HepG2 (cell line): ENCODE measurements at regions not wholly inside any gene's neighbourhood (a gene's known extent, or its start where the extent isn't known, plus 50 kb on each side); places are given as distances from the start of the nearest gene placed in this dataset.

Source experiments
- ATAC-seq: fragments of 200-7000 bp; cut with Tn5 transposase; 3 replicates; pipeline ENCODE4 v1.9.1; 2020; ENCODE audit warnings: mild to moderate bottlenecking, moderate library complexity
- BruUV-seq: library from RNA; stranded (reverse); fragments of 400-500 nt; replicated peaks from 2 replicates; lab custom pipeline; 2021; lab: Mats Ljungman, UMichigan
- CTCF ChIA-PET: fragments of 300-600 bp; formaldehyde crosslinking; extraction: SDS; loops from one replicate; lab custom pipeline; 2021; ENCODE audit warnings: low total read pairs, inconsistent platforms, low intra/inter-chr PET ratio; lab: Yijun Ruan, JAX
- POLR2A ChIA-PET: fragments of 350-600 bp; sonication (Branson Sonifier 250); formaldehyde crosslinking; loops from one replicate; lab custom pipeline; 2020; ENCODE audit warnings: antibody characterized with exemption, inconsistent platforms; lab: Yijun Ruan, JAX
- DNase-seq: peaks from one replicate; pipeline ENCODE4 v3.0.0-alpha.2; 2015; ENCODE audit warnings: low spot score
- FAIRE-seq: peaks from 3 replicates; lab custom pipeline; 2011; peaks lifted over from hg19 to GRCh38; lab: Jason Lieb, UNC
- H2AFZ ChIP-seq: one replicate; pipeline ENCODE4 v1.6.1; 2011; ENCODE audit warnings: low read length, inconsistent platforms
- H3K27ac ChIP-seq: fragments of 300-600 bp; 3 replicates; pipeline ENCODE4 v1.8.0; 2011; ENCODE audit warnings: mixed run types, mild to moderate bottlenecking, mixed read lengths, low read length, inconsistent platforms; ENCODE audit not compliant: insufficient read depth; ENCODE audit errors: extremely low read length
- H3K27me3 ChIP-seq, 2 experiments: fragments of 200-600 bp in 1 of 2; 2 replicates in 1 of 2; 3 replicates in 1 of 2; pipeline versions ENCODE4 v1.6.0 to v1.8.0; 2011; ENCODE audit warnings: low read length in 2 of 2, mild to moderate bottlenecking in 2 of 2, moderate library complexity in 2 of 2, inconsistent platforms in 1 of 2; ENCODE audit not compliant: insufficient read depth in 2 of 2, control insufficient read depth in 1 of 2
- H3K36me3 ChIP-seq, 2 experiments: fragments of 200-600 bp in 1 of 2; replicated peaks in 1 of 2; 2 replicates in 1 of 2; 3 replicates in 1 of 2; pipeline versions ENCODE4 v1.5.1 to v1.8.0; 2011; ENCODE audit warnings: low read length in 2 of 2, inconsistent platforms in 1 of 2; ENCODE audit not compliant: insufficient read depth in 2 of 2, control insufficient read depth in 1 of 2
- H3K4me1 ChIP-seq: 2 replicates; pipeline ENCODE4 v1.5.1; 2012; ENCODE audit warnings: low read length, inconsistent platforms; ENCODE audit not compliant: insufficient read depth
- H3K4me2 ChIP-seq: 2 replicates; pipeline ENCODE4 v1.6.0; 2011; ENCODE audit warnings: low read depth, low read length, inconsistent platforms
- H3K4me3 ChIP-seq, 3 experiments: fragments of 200-600 bp in 1 of 3; sonication (generic), shearing (Covaris generic) in 1 of 3; replicated peaks in 1 of 3; 2 replicates each; pipeline ENCODE4 v1.5.1; 2011 to 2016; ENCODE audit warnings: low read length in 3 of 3, inconsistent platforms in 2 of 3, low read depth in 2 of 3, mild to moderate bottlenecking in 2 of 3, control low read depth in 1 of 3, mixed read lengths in 1 of 3; ENCODE audit not compliant: insufficient read depth in 1 of 3
- H3K79me2 ChIP-seq: one replicate; pipeline ENCODE4 v1.6.1; 2011; ENCODE audit warnings: low read length, inconsistent platforms; ENCODE audit not compliant: insufficient read depth
- H3K9ac ChIP-seq: 2 replicates; pipeline ENCODE4 v1.6.0; 2011; ENCODE audit warnings: mild to moderate bottlenecking, low read depth, low read length, inconsistent platforms; ENCODE audit not compliant: insufficient read depth
- H3K9me3 ChIP-seq: 2 replicates; pipeline ENCODE4 v1.5.1; 2012; ENCODE audit warnings: mild to moderate bottlenecking, low read length
- H4K20me1 ChIP-seq: 2 replicates; pipeline ENCODE4 v1.6.0; 2011; ENCODE audit warnings: inconsistent platforms, mild to moderate bottlenecking, low read length, moderate library complexity; ENCODE audit not compliant: insufficient read depth
- CCDC6 ChIP-seq: sonication (generic); formaldehyde crosslinking; IDR thresholded peaks from 2 replicates; pipeline ENCODE4 v1.8.1; 2022; ENCODE audit warnings: mild to moderate bottlenecking, missing genetic modification reagents, moderate library complexity
- HNF4A ChIP-seq: sonication (generic); formaldehyde crosslinking; IDR thresholded peaks from 2 replicates; pipeline ENCODE4 v1.4.0; 2020; ENCODE audit warnings: missing genetic modification reagents
- MAFF ChIP-seq: IDR thresholded peaks from 2 replicates; pipeline ENCODE4 v1.6.1; 2011; ENCODE audit warnings: low read depth, low read length, improper control_type of control experiment
- PHF8 ChIP-seq: sonication (generic); formaldehyde crosslinking; IDR thresholded peaks from 2 replicates; pipeline ENCODE4 v1.5.0; 2020; ENCODE audit warnings: missing genetic modification reagents
- RFX5 ChIP-seq: IDR thresholded peaks from 2 replicates; pipeline ENCODE4 v1.6.1; 2011; ENCODE audit warnings: low read depth, low read length, improper control_type of control experiment
- ZNF549 ChIP-seq: sonication (generic); formaldehyde crosslinking; IDR thresholded peaks from 2 replicates; pipeline ENCODE4 v1.5.0; 2020; ENCODE audit warnings: missing genetic modification reagents
- ZSCAN9 ChIP-seq: IDR thresholded peaks from 2 replicates; pipeline ENCODE4 v1.6.1; 2016; ENCODE audit warnings: borderline replicate concordance
- WGBS: methylation state at CpG from one replicate; pipeline ENCODE4 v1.1.6; 2017; ENCODE audit warnings: low lambda C conversion rate; 5-methylcytosine and 5-hydroxymethylcytosine counted together
- in situ Hi-C: cut with HindIII; loops from 2 replicates; pipeline ENCODE4 v1.10.0; 2017; ENCODE audit warnings: low pct_unique_long_range_greater_than_20kb; ENCODE audit not compliant: extremely low pct_ligation_motif_present
- intact Hi-C: fragments of 100-400 bp; cut with micrococcal nuclease; formaldehyde crosslinking; loops from one replicate; pipeline ENCODE4 v1.10.0; 2022; ENCODE audit not compliant: unreplicated experiment
- TF ChIP-seq, protein P1 (sequence below): sonication (generic); formaldehyde crosslinking; IDR thresholded peaks from 2 replicates; pipeline ENCODE4 v1.4.0; 2020; ENCODE audit warnings: mild to moderate bottlenecking, missing genetic modification reagents
- TF ChIP-seq, protein P2 (sequence below): IDR thresholded peaks from 2 replicates; pipeline ENCODE4 v1.4.0; 2020; ENCODE audit warnings: mild to moderate bottlenecking, missing genetic modification reagents

DNA sequence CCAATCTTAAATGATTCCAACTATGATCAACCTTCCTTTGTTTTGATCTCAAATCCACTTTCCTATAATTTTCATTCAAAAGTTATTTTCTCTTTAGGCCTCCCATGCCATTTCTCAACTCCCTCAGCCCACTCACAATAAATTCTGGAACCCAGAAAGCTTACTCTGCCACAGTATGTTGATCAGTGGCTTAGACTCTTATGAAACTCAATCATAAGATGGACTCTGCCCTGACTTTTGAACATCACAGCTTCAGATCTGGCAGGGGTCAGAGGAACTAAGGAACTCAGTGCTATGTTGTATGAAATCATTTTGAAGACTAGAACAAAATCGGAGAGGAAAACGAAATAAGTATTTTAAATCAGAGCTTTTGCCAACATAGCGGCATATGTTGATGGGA, 59.8 kb upstream of the LGALSL start:
- in situ Hi-C loops (no loop called here), intact Hi-C loops (no loop called here)
- no TSS peak for BruUV-seq
- H3K4me2 ChIP-seq, result no peak overlapping the region
- CTCF ChIA-PET, result no interaction called here
- no peak for DNase-seq
- 0 out of 2 replicates have a peak, but pooled peaks cover 4% of the 10 kb centered on the region for H3K9me3 ChIP-seq
- H3K27ac ChIP-seq, result no peak overlapping the region
- H2AFZ ChIP-seq, result no peak overlapping the region
- H3K36me3 ChIP-seq, result no peaks in the 10 kb centered on the region
- no peaks in the 10 kb centered on the region for H3K79me2 ChIP-seq
- POLR2A ChIA-PET, result no interaction called here
- no peaks in the 10 kb centered on the region for H3K27me3 ChIP-seq
- 42% methylated on average over 3 of the region's 3 CpGs for WGBS
- peaks cover 42% of the 10 kb centered on the region for H3K4me1 ChIP-seq
- FAIRE-seq, result no peak
- no peak overlapping the region for H3K4me3 ChIP-seq
- ATAC-seq, result no peak; the same call in 2 of the 3 replicates
- no peaks in the 10 kb centered on the region for H4K20me1 ChIP-seq
- no peak overlapping the region for H3K9ac ChIP-seq
- TF ChIP-seq PHF8 (no peak), RFX5 (no peak), ZNF549 (CRISPR knock-in tag) (no peak), HNF4A (CRISPR knock-in tag) (peak; percentile 72), CCDC6 (CRISPR knock-in tag) (no peak), MAFF (no peak), ZSCAN9 (no peak)
- TF ChIP-seq, protein P1, sequence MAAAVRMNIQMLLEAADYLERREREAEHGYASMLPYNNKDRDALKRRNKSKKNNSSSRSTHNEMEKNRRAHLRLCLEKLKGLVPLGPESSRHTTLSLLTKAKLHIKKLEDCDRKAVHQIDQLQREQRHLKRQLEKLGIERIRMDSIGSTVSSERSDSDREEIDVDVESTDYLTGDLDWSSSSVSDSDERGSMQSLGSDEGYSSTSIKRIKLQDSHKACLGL (CRISPR knock-in tag), result no peak
- TF ChIP-seq, protein P2, sequence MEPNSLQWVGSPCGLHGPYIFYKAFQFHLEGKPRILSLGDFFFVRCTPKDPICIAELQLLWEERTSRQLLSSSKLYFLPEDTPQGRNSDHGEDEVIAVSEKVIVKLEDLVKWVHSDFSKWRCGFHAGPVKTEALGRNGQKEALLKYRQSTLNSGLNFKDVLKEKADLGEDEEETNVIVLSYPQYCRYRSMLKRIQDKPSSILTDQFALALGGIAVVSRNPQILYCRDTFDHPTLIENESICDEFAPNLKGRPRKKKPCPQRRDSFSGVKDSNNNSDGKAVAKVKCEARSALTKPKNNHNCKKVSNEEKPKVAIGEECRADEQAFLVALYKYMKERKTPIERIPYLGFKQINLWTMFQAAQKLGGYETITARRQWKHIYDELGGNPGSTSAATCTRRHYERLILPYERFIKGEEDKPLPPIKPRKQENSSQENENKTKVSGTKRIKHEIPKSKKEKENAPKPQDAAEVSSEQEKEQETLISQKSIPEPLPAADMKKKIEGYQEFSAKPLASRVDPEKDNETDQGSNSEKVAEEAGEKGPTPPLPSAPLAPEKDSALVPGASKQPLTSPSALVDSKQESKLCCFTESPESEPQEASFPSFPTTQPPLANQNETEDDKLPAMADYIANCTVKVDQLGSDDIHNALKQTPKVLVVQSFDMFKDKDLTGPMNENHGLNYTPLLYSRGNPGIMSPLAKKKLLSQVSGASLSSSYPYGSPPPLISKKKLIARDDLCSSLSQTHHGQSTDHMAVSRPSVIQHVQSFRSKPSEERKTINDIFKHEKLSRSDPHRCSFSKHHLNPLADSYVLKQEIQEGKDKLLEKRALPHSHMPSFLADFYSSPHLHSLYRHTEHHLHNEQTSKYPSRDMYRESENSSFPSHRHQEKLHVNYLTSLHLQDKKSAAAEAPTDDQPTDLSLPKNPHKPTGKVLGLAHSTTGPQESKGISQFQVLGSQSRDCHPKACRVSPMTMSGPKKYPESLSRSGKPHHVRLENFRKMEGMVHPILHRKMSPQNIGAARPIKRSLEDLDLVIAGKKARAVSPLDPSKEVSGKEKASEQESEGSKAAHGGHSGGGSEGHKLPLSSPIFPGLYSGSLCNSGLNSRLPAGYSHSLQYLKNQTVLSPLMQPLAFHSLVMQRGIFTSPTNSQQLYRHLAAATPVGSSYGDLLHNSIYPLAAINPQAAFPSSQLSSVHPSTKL (CRISPR knock-in tag), result 0 out of 2 replicates have a peak, but pooled peaks have one; percentile 36
